HG03060 (cell line): ENCODE measurements at regions not wholly inside any gene's neighbourhood (a gene's known extent, or its start where the extent isn't known, plus 50 kb on each side); places are given as distances from the start of the nearest gene placed in this dataset.

ENCODE experiments used
- ATAC-seq: cut with Tn5 transposase; IDR thresholded peaks from one replicate; pipeline ENCODE4 v1.9.1; 2021; ENCODE audit warnings: low read depth, moderate number of reproducible peaks; ENCODE audit not compliant: unreplicated experiment

DNA sequence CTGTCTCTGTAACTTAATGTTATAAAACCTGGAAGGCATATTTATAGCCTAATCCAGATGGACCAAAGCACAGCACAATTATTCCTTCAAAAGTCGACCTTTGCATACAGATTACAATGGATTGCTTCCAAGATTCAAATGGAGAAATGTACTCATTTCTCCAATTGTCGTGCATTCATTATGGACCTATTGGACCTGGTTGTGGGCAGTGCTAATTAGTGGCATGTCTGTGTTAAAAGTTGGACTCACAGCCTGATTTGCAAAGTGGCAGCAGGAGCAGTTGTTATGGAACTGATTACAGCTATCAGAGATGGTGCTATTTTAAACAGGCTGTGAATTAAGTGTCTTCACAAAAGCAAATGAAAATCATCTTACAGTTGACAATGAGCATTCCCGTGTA, 1529.3 kb upstream of the SLC10A2 start:
- no peak for ATAC-seq

DNA sequence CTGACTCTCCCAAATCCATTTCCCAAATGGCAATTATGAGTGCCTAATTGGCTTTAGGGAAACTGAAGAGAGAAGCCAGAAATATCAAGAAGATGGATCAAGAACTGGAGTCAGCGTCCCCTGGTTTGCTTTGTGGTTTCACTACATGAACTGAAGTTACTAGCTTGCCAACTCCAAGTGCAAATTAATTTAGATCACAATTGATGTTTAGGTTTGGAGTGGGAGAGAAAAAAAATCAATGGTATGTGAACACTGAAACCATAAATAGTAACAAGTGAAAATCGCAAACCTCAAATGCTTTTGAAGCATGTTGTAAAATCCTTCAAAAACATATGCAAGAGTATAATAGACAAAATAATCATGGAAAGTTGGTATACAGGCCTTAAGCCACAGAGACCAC, 1528.6 kb upstream of the SLC10A2 start:
- ATAC-seq, result no peak

- ATAC-seq, result no peak
Observed at GRCh38 chr13:104593693-104594092, 1527.5 kb upstream of the SLC10A2 start.

- ATAC-seq, result no peak
Observed at GRCh38 chr13:104593251-104593576, 1527.0 kb upstream of the SLC10A2 start.

DNA sequence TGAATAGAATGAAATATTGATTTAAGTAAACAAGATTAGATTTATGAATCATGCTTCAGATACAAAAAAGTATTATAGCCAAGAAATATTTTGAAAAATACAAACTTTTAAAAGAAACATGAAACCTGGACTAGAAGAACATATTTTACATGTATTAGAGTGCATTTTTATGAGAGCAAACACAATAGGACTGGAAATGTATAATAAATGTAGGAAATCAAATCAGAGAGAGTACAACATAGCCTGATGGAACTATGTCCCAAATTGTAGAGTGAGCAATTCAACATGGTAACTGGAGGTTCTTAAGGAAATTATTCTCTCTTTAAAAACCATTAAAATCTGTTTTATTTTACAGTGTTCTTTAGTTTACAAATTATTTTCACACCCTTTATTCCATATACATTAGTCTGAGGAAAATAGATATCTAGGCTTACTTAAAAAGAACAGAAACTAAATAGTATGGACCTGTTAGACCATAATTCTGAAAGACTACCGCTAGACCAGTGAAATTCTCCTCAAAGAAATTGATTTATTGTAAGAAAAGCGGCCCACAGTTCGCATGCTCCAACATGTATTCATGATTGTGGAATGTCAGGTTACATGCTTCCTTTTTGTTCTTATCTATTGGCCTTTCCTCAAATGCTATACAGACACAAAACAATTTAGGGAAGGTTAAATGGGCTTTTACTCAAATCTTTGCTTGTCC, 1526.5 kb upstream of the SLC10A2 start:
- ATAC-seq, result no peak

GRCh38 chr13:104592127-104592526, 1525.9 kb upstream of the SLC10A2 start:
- ATAC-seq, result no peak

DNA sequence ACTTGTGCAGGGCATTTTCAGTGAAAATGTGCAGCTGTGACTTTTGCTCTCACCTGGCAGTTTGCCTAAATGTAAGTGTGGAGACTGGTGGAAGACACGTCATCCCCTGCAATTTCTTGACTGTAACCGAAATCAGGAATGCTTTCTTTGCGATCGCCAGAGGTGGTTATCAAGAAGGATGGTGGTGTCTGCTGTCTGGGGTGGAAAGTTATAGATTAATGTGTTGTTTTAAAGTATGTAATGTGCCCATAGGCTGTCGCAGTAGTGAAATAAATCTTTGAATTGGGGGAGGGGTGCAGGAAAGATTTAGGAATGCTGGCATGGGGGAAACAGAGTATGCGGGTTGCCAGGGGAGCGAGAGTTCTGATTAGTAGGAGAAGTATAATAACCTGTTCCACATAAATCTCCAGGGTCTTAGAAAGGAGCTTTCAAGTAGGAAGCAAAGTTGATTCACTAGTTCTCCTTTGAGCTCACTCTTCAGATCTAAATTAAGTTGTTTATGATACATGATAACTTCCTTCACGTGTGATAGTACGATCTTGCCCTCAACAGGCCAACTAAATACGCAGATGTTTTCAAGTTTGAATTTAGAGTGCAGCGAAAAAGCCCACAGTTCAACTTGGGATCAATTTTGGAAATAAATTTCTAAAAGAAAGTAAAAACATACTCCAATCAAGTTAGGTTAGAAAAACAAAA, 1520.0 kb upstream of the SLC10A2 start:
- no peak for ATAC-seq

DNA sequence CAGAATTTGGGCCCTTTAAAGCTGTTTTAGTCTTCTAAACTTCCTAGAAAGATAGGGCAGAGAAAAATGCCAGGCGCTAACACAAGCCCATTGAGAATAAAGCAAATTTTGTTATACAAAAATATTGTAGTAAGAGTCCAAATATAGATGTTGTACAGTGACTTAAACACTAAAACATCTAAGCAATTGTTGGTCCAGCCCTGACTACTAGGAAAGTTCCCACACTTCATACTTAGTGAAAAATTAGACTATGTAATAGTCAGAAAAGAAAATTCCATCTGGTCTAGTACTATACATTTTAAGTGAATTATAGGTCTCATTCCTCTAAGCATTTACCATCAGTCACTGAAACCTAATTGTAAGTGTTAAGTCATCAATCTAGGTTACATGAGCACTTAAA, 1518.3 kb upstream of the SLC10A2 start:
- ATAC-seq, result no peak

DNA sequence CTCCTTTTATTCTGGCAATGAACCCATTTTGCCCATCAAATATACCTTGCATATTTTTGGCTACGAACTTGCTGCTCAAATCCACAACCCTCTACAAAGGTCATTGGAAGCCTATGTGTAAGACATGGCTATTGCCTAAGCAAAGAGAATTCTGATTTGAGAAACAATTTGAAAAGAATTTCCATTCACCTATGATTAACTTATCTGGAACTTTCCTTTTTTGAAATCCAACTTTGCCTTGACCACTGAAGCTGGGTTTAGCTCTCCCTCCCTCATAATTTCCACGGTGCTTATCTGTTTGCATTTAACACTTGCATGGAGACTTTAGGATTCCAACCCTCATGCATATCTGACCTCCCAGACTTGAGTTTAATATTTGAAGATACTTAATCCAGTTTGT, 1514.7 kb upstream of the SLC10A2 start:
- no peak for ATAC-seq

- no peak for ATAC-seq
Observed at GRCh38 chr13:104577071-104577815, 1511.0 kb upstream of the SLC10A2 start.

GRCh38 chr13:104571893-104572229, 1505.6 kb upstream of the SLC10A2 start:
- no peak for ATAC-seq

- ATAC-seq, result no peak
Observed at GRCh38 chr13:104571161-104571892, 1505.1 kb upstream of the SLC10A2 start.

DNA sequence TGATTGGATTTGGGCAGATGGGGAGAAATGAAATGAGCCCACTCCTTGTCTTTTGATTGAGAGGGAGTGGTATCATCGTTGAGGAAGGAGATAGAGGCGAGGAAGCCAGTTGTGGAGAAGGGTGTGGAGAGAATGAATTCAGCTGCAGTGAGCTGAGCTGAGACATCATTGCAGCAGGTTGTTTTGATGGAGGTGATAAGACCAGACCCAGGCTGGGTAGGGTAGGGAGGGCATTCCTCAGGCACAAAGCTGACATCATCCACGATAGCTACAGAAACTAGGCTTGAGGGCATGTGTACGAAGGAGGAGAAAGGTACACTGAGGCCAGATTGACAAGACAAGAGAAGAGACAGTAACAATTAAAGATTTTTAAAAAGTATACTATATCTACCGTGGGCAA, 1500.9 kb upstream of the SLC10A2 start:
- ATAC-seq, result no peak

DNA sequence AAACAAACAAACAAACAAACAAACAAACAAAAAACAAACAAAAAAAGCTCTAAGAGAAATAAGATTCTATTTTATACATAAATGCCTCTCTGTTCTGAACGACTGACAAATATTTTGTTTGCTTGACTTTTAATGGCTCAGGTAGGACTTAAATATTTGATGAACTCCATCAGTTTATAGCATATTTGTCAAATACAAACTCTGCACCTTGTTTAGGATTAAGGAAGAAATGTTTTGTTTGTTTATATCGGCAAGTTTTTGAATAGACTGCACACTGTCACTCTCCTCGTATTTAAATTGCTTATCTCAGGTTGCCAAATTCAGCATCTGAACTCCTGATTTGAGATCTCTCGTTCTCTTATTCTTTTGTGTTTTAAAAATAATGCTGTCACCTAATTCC, 1499.7 kb upstream of the SLC10A2 start:
- no peak for ATAC-seq

- no peak for ATAC-seq
Observed at GRCh38 chr13:104553896-104554295, 1487.7 kb upstream of the SLC10A2 start.

DNA sequence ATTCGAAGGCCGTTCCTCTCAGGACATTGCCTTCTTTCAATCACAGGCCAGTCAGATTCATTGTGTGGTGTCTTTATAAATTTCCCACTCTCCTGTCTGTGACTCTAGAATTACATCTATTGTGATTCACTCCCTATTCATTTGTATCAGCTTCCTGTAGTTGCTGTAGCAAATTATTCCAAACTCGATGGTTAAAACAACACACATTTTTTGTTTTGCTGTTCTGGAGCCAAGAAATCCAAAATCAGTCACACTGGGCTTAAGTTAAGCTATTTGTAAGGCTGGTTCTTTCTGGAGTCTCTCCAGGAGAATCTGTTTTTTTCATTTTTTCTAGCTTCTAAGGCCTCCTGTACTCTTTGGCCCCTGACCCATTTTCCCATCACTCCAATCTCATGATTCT, 1487.0 kb upstream of the SLC10A2 start:
- ATAC-seq, result no peak

- no peak for ATAC-seq
Observed at GRCh38 chr13:104534847-104535246, 1468.6 kb upstream of the SLC10A2 start.

- ATAC-seq, result no peak
Observed at GRCh38 chr13:104532132-104532531, 1465.9 kb upstream of the SLC10A2 start.

DNA sequence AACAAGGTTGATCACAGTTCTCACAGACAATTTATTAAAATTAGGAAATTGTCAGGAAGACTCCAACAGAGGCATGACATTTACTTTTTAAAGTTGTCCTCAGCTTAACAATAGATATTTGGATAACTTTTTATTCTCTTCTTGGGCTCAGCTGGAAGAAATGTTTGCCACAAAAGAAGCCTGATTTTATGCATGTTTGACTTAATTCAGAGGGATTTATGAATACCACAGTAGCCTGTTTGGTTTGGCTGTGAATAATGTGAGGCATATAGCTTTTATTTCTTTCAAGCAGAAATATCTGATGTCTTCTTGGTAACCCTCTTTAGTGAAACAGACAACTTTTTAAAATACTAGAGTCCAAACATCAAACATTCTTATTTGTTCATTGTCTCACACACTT, 1464.5 kb upstream of the SLC10A2 start:
- no peak for ATAC-seq

- no peak for ATAC-seq
Observed at GRCh38 chr13:104526561-104526960, 1460.3 kb upstream of the SLC10A2 start.

DNA sequence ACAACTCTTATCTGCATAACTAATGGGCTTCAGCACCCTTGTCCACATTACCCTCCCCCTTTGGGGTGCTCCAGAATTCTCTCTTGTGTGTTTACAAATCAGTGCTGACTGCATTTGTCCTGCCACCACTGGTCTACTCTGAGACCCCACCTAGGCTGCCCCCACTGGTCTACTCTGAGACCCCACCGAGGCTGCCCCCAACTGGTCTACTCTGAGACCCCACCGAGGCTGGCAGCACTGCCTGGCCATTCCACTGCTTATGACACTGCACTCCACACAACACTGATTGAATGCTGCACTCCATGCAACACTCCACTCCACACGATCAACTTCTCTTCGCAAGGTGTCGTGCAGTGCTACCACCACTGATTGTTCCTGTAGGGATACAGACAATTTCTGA, 1459.2 kb upstream of the SLC10A2 start:
- no peak for ATAC-seq
